ENCODE measurements at regions not wholly inside any gene's neighbourhood (a gene's known extent, or its start where the extent isn't known, plus 50 kb on each side); places are given as distances from the start of the nearest gene placed in this dataset.

DNA sequence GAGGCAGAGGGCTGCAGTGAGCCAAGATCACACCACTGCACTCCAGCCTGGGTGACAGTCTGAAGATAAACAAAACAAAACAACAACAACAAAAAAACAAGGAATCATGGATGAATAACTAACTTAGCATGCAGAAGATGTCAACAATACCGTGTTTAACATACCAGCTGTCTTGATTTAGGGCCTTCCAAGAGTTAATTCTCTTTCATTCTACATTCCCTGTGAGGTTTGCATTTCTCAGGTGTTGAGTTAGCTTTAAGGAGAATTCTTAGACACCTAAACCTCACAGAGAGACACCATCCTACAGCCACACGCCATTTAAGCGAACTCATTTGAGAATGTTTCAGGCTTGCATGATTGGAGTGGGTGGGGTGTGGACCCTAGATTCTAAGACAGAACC is 363.1 kb upstream of the RUNX1 start:
- WGBS (ENCODE audit: insufficient coverage): 89% methylated on average over 1 of the region's 3 CpGs
- Mint-ChIP-seq H3K9me3 (no peaks in the 10 kb centered on the region), H3K27ac (no peak overlapping the region), H3K27me3 (ENCODE audit: low read depth in 2 of 2) (peaks cover 34 to 76% of the 10 kb centered on the region in 2 donors), H3K4me3 (no peak overlapping the region), H3K4me1 (no peaks in the 10 kb centered on the region), H3K36me3 (no peaks in the 10 kb centered on the region)
- no peak overlapping the region for H3K27ac ChIP-seq (ENCODE audit: low read length)
- no peak overlapping the region for H3K4me3 ChIP-seq (ENCODE audit: low read length)
- no peaks in the 10 kb centered on the region for H3K4me1 ChIP-seq (ENCODE audit: control insufficient read depth, insufficient read depth, low read length)
- ATAC-seq (no peak), DNase-seq (no peak)
- H3K27me3 ChIP-seq (ENCODE audit: control insufficient read depth, insufficient read depth, low read length): no peaks in the 10 kb centered on the region
- no peaks in the 10 kb centered on the region for H3K9me3 ChIP-seq (ENCODE audit: control insufficient read depth, insufficient read depth, low read length)
- no peaks in the 10 kb centered on the region for H3K36me3 ChIP-seq (ENCODE audit: control insufficient read depth, insufficient read depth, low read length)
- TF ChIP-seq, protein P1, sequence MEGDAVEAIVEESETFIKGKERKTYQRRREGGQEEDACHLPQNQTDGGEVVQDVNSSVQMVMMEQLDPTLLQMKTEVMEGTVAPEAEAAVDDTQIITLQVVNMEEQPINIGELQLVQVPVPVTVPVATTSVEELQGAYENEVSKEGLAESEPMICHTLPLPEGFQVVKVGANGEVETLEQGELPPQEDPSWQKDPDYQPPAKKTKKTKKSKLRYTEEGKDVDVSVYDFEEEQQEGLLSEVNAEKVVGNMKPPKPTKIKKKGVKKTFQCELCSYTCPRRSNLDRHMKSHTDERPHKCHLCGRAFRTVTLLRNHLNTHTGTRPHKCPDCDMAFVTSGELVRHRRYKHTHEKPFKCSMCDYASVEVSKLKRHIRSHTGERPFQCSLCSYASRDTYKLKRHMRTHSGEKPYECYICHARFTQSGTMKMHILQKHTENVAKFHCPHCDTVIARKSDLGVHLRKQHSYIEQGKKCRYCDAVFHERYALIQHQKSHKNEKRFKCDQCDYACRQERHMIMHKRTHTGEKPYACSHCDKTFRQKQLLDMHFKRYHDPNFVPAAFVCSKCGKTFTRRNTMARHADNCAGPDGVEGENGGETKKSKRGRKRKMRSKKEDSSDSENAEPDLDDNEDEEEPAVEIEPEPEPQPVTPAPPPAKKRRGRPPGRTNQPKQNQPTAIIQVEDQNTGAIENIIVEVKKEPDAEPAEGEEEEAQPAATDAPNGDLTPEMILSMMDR (IDR thresholded peaks at IDR 0.05): no peak
- intact Hi-C loops (cut with micrococcal nuclease): no loop called here

DNA sequence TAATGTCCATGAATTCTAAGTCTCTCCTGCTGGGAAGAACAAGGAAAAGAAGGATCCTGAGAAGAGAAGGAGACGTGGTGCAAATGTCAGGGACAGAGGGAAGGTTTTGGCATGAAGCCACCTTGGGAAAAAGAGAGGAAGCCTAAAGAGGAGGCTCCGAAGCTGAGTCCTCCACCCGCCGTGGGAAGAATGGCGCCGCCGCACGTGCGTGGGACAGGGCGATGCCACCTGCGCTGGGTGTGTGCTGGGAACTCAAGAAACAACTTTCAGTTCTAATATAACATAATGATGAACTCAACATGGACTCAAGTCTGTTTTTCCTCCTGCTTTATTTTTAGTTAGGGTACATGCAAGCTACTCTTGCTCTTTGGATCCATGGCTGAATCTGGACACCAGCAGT is 362.3 kb upstream of the RUNX1 start:
- H3K4me1 ChIP-seq (ENCODE audit: control insufficient read depth, insufficient read depth, low read length): no peaks in the 10 kb centered on the region
- no peaks in the 10 kb centered on the region for H3K9me3 ChIP-seq (ENCODE audit: control insufficient read depth, insufficient read depth, low read length)
- no peaks in the 10 kb centered on the region for H3K27me3 ChIP-seq (ENCODE audit: control insufficient read depth, insufficient read depth, low read length)
- H3K4me1 Mint-ChIP-seq: no peaks in the 10 kb centered on the region
- H3K27ac Mint-ChIP-seq: no peak overlapping the region
- H3K36me3 Mint-ChIP-seq: no peaks in the 10 kb centered on the region
- no peaks in the 10 kb centered on the region for H3K36me3 ChIP-seq (ENCODE audit: control insufficient read depth, insufficient read depth, low read length)
- peaks cover 30 to 74% of the 10 kb centered on the region in 2 donors for H3K27me3 Mint-ChIP-seq (ENCODE audit: low read depth in 2 of 2)
- H3K4me3 Mint-ChIP-seq: no peak overlapping the region
- intact Hi-C loops (cut with micrococcal nuclease): no loop called here
- H3K9me3 Mint-ChIP-seq: no peaks in the 10 kb centered on the region
- no peak for DNase-seq
- no peak overlapping the region for H3K4me3 ChIP-seq (ENCODE audit: low read length)
- TF ChIP-seq, protein P1 (IDR thresholded peaks at IDR 0.05): no peak
- WGBS (ENCODE audit: insufficient coverage): 95% methylated on average over 11 of the region's 11 CpGs
- no peak overlapping the region for H3K27ac ChIP-seq (ENCODE audit: low read length)
- no peak for ATAC-seq

DNA sequence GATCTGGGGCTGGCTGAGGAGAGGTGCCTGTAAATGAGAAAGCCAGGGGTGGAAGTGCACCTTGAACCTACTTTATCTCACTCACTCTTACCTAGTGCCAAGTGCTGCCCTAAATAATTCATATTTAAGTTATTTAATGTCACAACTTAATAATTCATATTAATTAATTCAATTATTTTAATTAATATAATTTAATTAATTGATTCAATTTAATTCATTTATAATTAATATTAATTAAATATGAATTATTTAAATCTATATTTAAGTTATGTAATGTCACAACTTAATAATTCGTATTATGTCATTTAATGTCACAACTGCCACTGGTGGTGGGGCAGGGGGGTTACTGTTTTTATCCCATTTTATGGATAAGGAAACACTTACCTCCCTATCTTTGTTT is 361.6 kb upstream of the RUNX1 start:
- no CpG with 5 or more reads among the region's 1 CpG for WGBS (ENCODE audit: insufficient coverage)
- Mint-ChIP-seq H3K27me3 (ENCODE audit: low read depth in 2 of 2) (peaks cover 30 to 79% of the 10 kb centered on the region in 2 donors), H3K9me3 (no peaks in the 10 kb centered on the region), H3K27ac (no peak overlapping the region), H3K36me3 (no peaks in the 10 kb centered on the region), H3K4me3 (no peak overlapping the region), H3K4me1 (no peaks in the 10 kb centered on the region)
- Histone ChIP-seq H3K36me3 (ENCODE audit: control insufficient read depth, insufficient read depth, low read length) (no peaks in the 10 kb centered on the region), H3K4me3 (ENCODE audit: low read length) (no peak overlapping the region), H3K27me3 (ENCODE audit: control insufficient read depth, insufficient read depth, low read length) (no peaks in the 10 kb centered on the region), H3K27ac (ENCODE audit: low read length) (no peak overlapping the region), H3K9me3 (ENCODE audit: control insufficient read depth, insufficient read depth, low read length) (no peaks in the 10 kb centered on the region), H3K4me1 (ENCODE audit: control insufficient read depth, insufficient read depth, low read length) (no peaks in the 10 kb centered on the region)
- DNase-seq (no peak), ATAC-seq (no peak)
- intact Hi-C loops (cut with micrococcal nuclease): no loop called here
- TF ChIP-seq, protein P1 (IDR thresholded peaks at IDR 0.05): no peak

DNA sequence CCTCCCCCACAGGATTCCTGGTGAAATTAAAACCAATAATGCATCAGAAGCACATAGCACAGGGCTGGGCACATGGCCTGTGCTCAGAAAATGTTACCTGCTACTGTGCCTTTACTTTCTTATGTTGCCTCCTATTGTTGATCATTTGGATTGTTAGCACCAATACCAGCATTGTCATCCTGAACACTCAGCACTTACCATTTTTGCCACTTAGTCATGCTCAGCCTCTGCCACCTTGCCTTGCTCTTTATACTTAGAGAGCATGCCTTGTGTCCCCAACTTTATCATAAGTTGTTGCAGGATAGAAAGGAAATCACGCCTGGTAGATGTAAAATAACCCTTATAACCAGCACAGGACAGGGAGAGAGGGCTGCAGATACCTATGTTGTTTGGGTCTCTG is 361.0 kb upstream of the RUNX1 start:
- H3K27me3 Mint-ChIP-seq (ENCODE audit: low read depth in 2 of 2): peaks cover 31 to 80% of the 10 kb centered on the region in 2 donors
- no peak for DNase-seq
- H3K9me3 ChIP-seq (ENCODE audit: control insufficient read depth, insufficient read depth, low read length): no peaks in the 10 kb centered on the region
- H3K36me3 Mint-ChIP-seq: no peaks in the 10 kb centered on the region
- H3K9me3 Mint-ChIP-seq: no peaks in the 10 kb centered on the region
- no peaks in the 10 kb centered on the region for H3K4me1 Mint-ChIP-seq
- no CpG with 5 or more reads among the region's 1 CpG for WGBS (ENCODE audit: insufficient coverage)
- no peaks in the 10 kb centered on the region for H3K4me1 ChIP-seq (ENCODE audit: control insufficient read depth, insufficient read depth, low read length)
- ATAC-seq: no peak
- no peaks in the 10 kb centered on the region for H3K36me3 ChIP-seq (ENCODE audit: control insufficient read depth, insufficient read depth, low read length)
- no peak overlapping the region for H3K4me3 ChIP-seq (ENCODE audit: low read length)
- no peaks in the 10 kb centered on the region for H3K27me3 ChIP-seq (ENCODE audit: control insufficient read depth, insufficient read depth, low read length)
- intact Hi-C loops (cut with micrococcal nuclease): no loop called here
- no peak overlapping the region for H3K4me3 Mint-ChIP-seq
- H3K27ac ChIP-seq (ENCODE audit: low read length): no peak overlapping the region
- no peak overlapping the region for H3K27ac Mint-ChIP-seq
- TF ChIP-seq, protein P1 (IDR thresholded peaks at IDR 0.05): no peak

All from natural killer cell (primary cell).